ENCODE measurements at regions not wholly inside any gene's neighbourhood (a gene's known extent, or its start where the extent isn't known, plus 50 kb on each side); places are given as distances from the start of the nearest gene placed in this dataset.

DNA sequence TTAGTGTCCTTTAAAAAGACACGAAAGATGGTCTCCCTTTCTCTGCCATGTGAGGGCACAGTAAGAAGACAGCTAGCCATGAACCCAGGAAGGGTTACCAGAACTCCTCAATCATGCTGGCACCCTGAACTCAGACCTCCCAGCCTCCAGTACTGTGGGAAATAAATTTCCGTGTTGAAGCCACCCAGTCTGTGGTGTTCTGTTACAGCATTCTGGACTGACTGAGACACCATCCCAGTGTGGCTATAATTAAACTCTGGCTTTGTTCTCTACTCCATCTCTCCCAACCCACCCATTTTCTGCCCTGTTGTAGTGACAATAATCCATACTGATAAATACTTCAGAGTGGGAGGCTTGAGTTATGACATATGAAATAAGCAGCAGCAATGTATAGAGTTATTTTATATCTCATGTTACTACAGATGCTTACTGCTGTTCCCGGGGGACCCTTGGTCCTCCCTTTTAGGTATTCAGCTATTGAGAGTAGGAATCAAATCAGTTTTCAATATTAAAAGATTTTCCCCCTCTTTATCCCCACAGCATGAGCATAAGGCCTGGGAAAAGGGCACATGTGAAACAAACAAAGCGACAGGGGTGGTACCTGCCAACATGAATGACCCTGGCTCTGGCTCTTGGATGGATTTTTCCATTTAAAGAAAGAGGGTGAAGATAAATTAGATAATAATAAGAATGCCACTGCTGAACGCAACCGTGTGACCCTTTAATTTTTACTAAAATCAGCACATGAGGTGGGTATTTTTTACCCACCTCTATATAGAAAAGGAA, 224.3 kb upstream of the SLC35B3 start:
- no peaks in the 10 kb centered on the region for H3K9me3 ChIP-seq (ENCODE audit: low read depth, low read length)
- no peaks in the 10 kb centered on the region for H3K27me3 ChIP-seq (ENCODE audit: insufficient read depth, low read length)
- no peak overlapping the region for H3K4me3 ChIP-seq (ENCODE audit: low read length)
- H3K4me1 ChIP-seq (ENCODE audit: insufficient read depth, low read length), result no peaks in the 10 kb centered on the region

GRCh38 chr6:8658416-8658815, 223.1 kb upstream of the SLC35B3 start:
- Histone ChIP-seq H3K27me3 (ENCODE audit: insufficient read depth, low read length) (no peaks in the 10 kb centered on the region), H3K4me1 (ENCODE audit: insufficient read depth, low read length) (no peaks in the 10 kb centered on the region), H3K9me3 (ENCODE audit: low read depth, low read length) (no peaks in the 10 kb centered on the region), H3K4me3 (ENCODE audit: low read length) (no peak overlapping the region)

DNA sequence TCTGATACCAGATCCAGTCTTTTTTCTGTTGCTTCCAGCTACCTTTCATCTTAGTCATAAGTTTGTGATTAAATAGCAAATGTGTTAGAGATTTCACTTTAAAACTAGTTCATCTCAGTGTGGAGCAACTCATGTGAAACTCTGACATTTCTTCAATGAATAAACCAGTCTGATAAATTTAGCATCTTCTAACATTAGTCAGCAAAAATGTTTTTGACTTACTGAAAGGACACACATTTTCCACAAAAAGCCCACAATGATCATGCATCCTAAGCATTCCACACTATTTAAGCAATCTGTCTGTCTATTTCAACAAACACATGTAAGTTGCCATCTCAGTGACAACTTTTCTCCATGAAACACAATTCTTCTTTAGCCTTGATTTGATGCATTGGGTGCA, 222.2 kb upstream of the SLC35B3 start:
- Histone ChIP-seq H3K4me1 (ENCODE audit: insufficient read depth, low read length) (no peaks in the 10 kb centered on the region), H3K9me3 (ENCODE audit: low read depth, low read length) (no peaks in the 10 kb centered on the region), H3K4me3 (ENCODE audit: low read length) (no peak overlapping the region), H3K27me3 (ENCODE audit: insufficient read depth, low read length) (no peaks in the 10 kb centered on the region)

- Histone ChIP-seq H3K4me3 (ENCODE audit: low read length) (no peak overlapping the region), H3K4me1 (ENCODE audit: insufficient read depth, low read length) (no peaks in the 10 kb centered on the region), H3K9me3 (ENCODE audit: low read depth, low read length) (no peaks in the 10 kb centered on the region), H3K27me3 (ENCODE audit: insufficient read depth, low read length) (no peaks in the 10 kb centered on the region)
These were observed 220.5 kb upstream of the SLC35B3 start for GRCh38 chr6:8655670-8656454.

GRCh38 chr6:8652710-8653109, 217.4 kb upstream of the SLC35B3 start:
- H3K4me3 ChIP-seq (ENCODE audit: low read length), result no peak overlapping the region
- no peaks in the 10 kb centered on the region for H3K27me3 ChIP-seq (ENCODE audit: insufficient read depth, low read length)
- H3K4me1 ChIP-seq (ENCODE audit: insufficient read depth, low read length), result no peaks in the 10 kb centered on the region
- no peaks in the 10 kb centered on the region for H3K9me3 ChIP-seq (ENCODE audit: low read depth, low read length)

DNA sequence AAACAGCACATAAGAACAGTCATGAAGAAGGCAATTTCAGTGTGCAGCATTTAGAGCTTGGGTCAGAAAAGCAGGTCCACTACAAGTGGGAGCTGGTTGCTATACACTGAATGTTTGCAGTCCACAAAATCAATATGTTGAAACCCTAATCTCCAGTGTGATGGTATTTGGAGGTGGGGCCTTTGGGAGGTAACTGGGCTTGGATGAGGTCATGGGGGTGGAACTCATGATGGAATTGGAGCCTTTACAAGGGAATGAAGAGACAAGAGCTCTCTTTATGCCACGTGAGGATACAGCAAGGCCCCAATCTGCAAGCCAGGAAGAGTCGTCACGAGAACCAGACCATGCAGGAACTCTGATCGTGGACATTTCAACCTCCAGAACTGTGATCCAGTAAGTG, 216.7 kb upstream of the SLC35B3 start:
- no peaks in the 10 kb centered on the region for H3K9me3 ChIP-seq (ENCODE audit: low read depth, low read length)
- H3K4me1 ChIP-seq (ENCODE audit: insufficient read depth, low read length), result no peaks in the 10 kb centered on the region
- no peak overlapping the region for H3K4me3 ChIP-seq (ENCODE audit: low read length)
- no peaks in the 10 kb centered on the region for H3K27me3 ChIP-seq (ENCODE audit: insufficient read depth, low read length)

GRCh38 chr6:8645212-8645611, 209.9 kb upstream of the SLC35B3 start:
- H3K27me3 ChIP-seq (ENCODE audit: insufficient read depth, low read length), result no peaks in the 10 kb centered on the region
- no peaks in the 10 kb centered on the region for H3K4me1 ChIP-seq (ENCODE audit: insufficient read depth, low read length)
- no peaks in the 10 kb centered on the region for H3K9me3 ChIP-seq (ENCODE audit: low read depth, low read length)
- no peak overlapping the region for H3K4me3 ChIP-seq (ENCODE audit: low read length)

- H3K9me3 ChIP-seq (ENCODE audit: low read depth, low read length), result no peaks in the 10 kb centered on the region
- H3K4me3 ChIP-seq (ENCODE audit: low read length), result no peak overlapping the region
- no peaks in the 10 kb centered on the region for H3K4me1 ChIP-seq (ENCODE audit: insufficient read depth, low read length)
- H3K27me3 ChIP-seq (ENCODE audit: insufficient read depth, low read length), result no peaks in the 10 kb centered on the region
These were observed 209.0 kb upstream of the SLC35B3 start for GRCh38 chr6:8644306-8644705.

- Histone ChIP-seq H3K4me1 (ENCODE audit: insufficient read depth, low read length) (no peaks in the 10 kb centered on the region), H3K4me3 (ENCODE audit: low read length) (no peak overlapping the region), H3K9me3 (ENCODE audit: low read depth, low read length) (no peaks in the 10 kb centered on the region), H3K27me3 (ENCODE audit: insufficient read depth, low read length) (no peaks in the 10 kb centered on the region)
These were observed 207.5 kb upstream of the SLC35B3 start for GRCh38 chr6:8642854-8643253.

DNA sequence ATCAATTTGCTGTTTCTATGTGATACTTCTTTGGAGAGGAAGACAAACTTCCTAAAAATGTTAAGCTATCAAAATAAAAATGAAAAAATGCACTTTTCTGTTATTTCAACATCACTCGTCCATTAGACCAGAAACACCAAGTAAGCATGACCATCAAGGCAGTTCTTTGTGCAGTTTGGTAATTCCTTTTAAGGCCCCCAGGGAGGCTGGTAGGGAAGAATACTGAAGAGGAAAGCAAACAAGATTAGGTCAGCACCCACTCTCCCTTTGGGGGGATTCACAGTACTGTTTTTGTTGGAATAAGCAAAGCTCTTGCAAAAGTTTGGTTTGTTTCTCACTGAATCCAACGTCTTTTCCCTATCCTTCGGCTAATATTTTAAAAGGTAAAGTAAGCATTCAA, 206.8 kb upstream of the SLC35B3 start:
- H3K9me3 ChIP-seq (ENCODE audit: low read depth, low read length), result no peaks in the 10 kb centered on the region
- no peaks in the 10 kb centered on the region for H3K4me1 ChIP-seq (ENCODE audit: insufficient read depth, low read length)
- H3K27me3 ChIP-seq (ENCODE audit: insufficient read depth, low read length), result no peaks in the 10 kb centered on the region
- no peak overlapping the region for H3K4me3 ChIP-seq (ENCODE audit: low read length)

DNA sequence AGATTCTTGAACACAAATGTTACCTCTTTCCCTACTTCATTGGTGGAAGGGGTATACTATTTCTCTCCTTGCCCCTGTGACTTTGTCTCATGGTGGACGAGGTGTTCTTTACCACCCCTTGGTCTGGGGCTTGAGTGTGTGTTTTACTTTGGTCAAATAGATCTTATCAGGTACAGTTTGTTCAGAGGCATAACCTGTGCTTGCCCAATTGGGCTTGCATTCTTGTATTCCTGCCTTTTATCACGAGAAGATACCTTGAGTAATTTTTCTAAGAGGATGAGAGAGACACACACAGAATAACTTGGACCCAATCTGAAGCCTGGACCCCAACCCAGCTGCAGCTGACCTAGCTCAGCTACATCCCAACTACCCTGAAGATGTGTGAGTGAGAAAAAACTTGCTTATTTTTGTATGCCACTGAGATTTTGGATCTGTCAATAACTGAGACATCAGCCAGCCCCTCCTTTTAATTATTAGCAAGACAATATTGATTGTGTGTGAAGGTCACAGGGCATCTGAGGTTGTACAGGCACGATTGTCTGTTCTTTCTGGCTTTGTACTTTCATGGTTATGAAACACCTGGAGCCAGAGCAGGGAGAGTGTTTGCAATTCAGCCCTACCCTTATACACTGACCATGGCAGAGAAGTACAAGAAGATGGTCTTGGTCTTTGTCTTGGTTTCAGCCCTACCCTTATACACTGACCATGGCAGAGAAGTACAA, 204.7 kb upstream of the SLC35B3 start:
- Histone ChIP-seq H3K27me3 (ENCODE audit: insufficient read depth, low read length) (no peaks in the 10 kb centered on the region), H3K4me3 (ENCODE audit: low read length) (no peak overlapping the region), H3K9me3 (ENCODE audit: low read depth, low read length) (no peaks in the 10 kb centered on the region)

GRCh38 chr6:8637896-8638597, 202.7 kb upstream of the SLC35B3 start:
- H3K4me1 ChIP-seq (ENCODE audit: insufficient read depth, low read length), result no peaks in the 10 kb centered on the region
- H3K9me3 ChIP-seq (ENCODE audit: low read depth, low read length), result no peaks in the 10 kb centered on the region
- no peak overlapping the region for H3K4me3 ChIP-seq (ENCODE audit: low read length)
- no peaks in the 10 kb centered on the region for H3K27me3 ChIP-seq (ENCODE audit: insufficient read depth, low read length)

More for the DNA sequence above, 204.7 kb upstream of the SLC35B3 start:
- no peaks in the 10 kb centered on the region for H3K4me1 ChIP-seq (ENCODE audit: insufficient read depth, low read length)

DNA sequence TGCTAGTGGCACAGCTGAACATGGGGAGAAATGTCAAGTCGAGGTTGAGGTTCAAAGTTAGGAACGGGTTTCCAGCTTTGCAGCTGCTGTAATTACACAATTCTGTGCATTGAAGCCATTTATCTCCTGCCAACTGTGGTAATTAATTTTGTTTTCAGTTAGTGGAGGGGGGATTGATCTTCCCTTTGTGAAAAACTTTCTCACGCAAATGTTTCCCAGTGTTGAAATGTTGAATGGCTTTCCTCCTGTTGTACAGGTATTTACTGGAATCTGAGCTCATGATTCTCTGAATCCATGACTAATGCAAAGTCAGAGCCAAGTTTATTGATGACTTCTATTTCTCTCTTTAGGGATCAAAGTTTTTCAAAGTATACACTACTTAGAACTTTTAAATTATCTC, 198.4 kb upstream of the SLC35B3 start:
- Histone ChIP-seq H3K27me3 (ENCODE audit: insufficient read depth, low read length) (no peaks in the 10 kb centered on the region), H3K4me1 (ENCODE audit: insufficient read depth, low read length) (no peaks in the 10 kb centered on the region), H3K4me3 (ENCODE audit: low read length) (no peak overlapping the region), H3K9me3 (ENCODE audit: low read depth, low read length) (no peaks in the 10 kb centered on the region)

DNA sequence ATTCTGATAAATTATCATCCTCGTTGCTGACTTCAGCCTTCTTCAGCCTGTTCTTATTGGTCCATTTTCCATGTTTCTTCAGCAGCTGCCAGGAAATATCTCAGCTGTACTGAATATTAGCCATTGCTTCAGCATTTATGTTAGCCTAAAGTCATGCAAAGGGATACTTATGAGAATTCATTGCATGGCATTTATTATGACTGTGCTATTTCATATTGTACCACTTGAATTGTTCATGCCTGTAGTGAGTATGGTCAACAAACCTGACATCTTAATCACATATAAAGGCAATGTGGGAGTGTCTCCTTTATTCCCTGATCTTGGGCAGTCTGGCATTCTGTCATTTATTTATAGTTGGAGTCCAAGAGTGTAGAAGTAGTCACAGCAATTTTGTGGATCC, 193.4 kb upstream of the SLC35B3 start:
- Histone ChIP-seq H3K4me3 (ENCODE audit: low read length) (no peak overlapping the region), H3K27me3 (ENCODE audit: insufficient read depth, low read length) (no peaks in the 10 kb centered on the region), H3K9me3 (ENCODE audit: low read depth, low read length) (no peaks in the 10 kb centered on the region), H3K4me1 (ENCODE audit: insufficient read depth, low read length) (no peaks in the 10 kb centered on the region)

- Histone ChIP-seq H3K9me3 (ENCODE audit: low read depth, low read length) (no peaks in the 10 kb centered on the region), H3K4me1 (ENCODE audit: insufficient read depth, low read length) (no peaks in the 10 kb centered on the region), H3K27me3 (ENCODE audit: insufficient read depth, low read length) (no peaks in the 10 kb centered on the region), H3K4me3 (ENCODE audit: low read length) (no peak overlapping the region)
These were observed 192.7 kb upstream of the SLC35B3 start for GRCh38 chr6:8628063-8628462.
